Upper lobe of left lung (tissue), 6 donors: ENCODE measurements at regions not wholly inside any gene's neighbourhood (a gene's known extent, or its start where the extent isn't known, plus 50 kb on each side); places are given as distances from the start of the nearest gene placed in this dataset.
"Not testable (repeated sequence)": the region's sequence is repeated elsewhere in the genome, so short reads cannot be mapped to it uniquely, and the experiment has no call there.

Source experiments
- ATAC-seq, 2 donors: fragments of 200-7000 bp; cut with Tn5 transposase; one replicate each; pipeline ENCODE4 v1.9.1; 2022; ENCODE audit warnings: mild to moderate bottlenecking in 2 of 2, moderate library complexity in 2 of 2; ENCODE audit not compliant: low FRiP score in 2 of 2
- DNase-seq, 2 donors: peaks; one replicate each; pipeline ENCODE4 v3.0.0-alpha.2; 2019 to 2020
- H3K27ac ChIP-seq, 4 donors: fragments of 200-600 bp; sonication (generic); one replicate each; pipeline ENCODE4 v1.5.1; 2016 to 2019
- H3K27me3 ChIP-seq, 4 donors: fragments of 200-600 bp; sonication (generic); one replicate each; pipeline ENCODE4 v1.5.1; 2017 to 2019
- H3K36me3 ChIP-seq, 4 donors: fragments of 200-600 bp; sonication (generic); one replicate each; pipeline ENCODE4 v1.5.1; 2016 to 2019
- H3K4me1 ChIP-seq, 4 donors: fragments of 200-600 bp; sonication (generic); one replicate each; pipeline ENCODE4 v1.5.1; 2018 to 2019
- H3K4me3 ChIP-seq, 4 donors: fragments of 200-600 bp; sonication (generic); one replicate each; pipeline ENCODE4 v1.5.1; 2017 to 2019; ENCODE audit warnings: mild to moderate bottlenecking in 2 of 4, moderate library complexity in 1 of 4
- H3K9me3 ChIP-seq, 4 donors: fragments of 200-600 bp; sonication (generic); one replicate each; pipeline ENCODE4 v1.5.1; 2018 to 2019
- EP300 ChIP-seq, 4 donors: sonication (generic); formaldehyde crosslinking; IDR thresholded peaks; one replicate each; pipeline ENCODE4 v1.5.1; 2017; ENCODE audit warnings: antibody characterized with exemption in 4 of 4, control low read depth in 2 of 4
- POLR2A ChIP-seq, 4 donors: fragments of 450-650 bp; IDR thresholded peaks; one replicate each; pipeline ENCODE4 v1.5.1; 2016 to 2017; ENCODE audit warnings: antibody characterized with exemption in 4 of 4, mild to moderate bottlenecking in 2 of 4
- POLR2AphosphoS5 ChIP-seq, 2 donors: sonication (generic); formaldehyde crosslinking; IDR thresholded peaks; one replicate each; pipeline ENCODE4 v1.5.1; 2017; ENCODE audit warnings: antibody characterized with exemption in 2 of 2
- WGBS, 2 donors: methylation state at CpG; one replicate each; pipeline ENCODE4 v1.1.5; 2017 to 2018; 5-methylcytosine and 5-hydroxymethylcytosine counted together
- TF ChIP-seq, protein P1 (sequence below), 6 experiments: fragments of 450-650 bp in 4 of 6; fragments of 200-600 bp in 2 of 6; sonication (generic) in 2 of 6; IDR thresholded peaks; one replicate each; pipeline ENCODE4 v1.5.1; 2016 to 2019; ENCODE audit warnings: antibody characterized with exemption in 6 of 6
- donor health status: DM: no; HTN: no; CAD: no; lungs with moderate emphysema.
- donor health status: DM: no; HTN: yes; CAD: no; lungs with severe emphysema.

DNA sequence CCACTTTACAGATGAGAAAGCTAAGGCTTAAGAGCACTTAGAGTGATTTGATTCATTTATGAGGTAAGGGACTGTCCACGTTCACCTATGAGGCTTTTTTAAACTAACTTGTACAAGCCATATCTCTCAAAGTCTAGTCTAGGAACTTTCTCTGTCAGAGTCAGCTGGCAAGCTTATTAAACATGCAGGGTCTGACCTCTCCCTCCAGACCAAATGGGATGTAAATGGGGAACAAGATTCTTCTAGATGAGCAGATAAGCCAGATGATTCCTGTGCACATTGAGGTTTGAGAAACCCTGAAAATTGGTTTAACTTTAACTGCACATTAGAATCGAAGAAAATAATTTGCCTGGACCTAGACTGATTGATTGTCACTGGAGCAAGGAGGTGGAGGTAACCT lies 160.0 kb upstream of the SPRY1 start:
- H3K27ac ChIP-seq = no peak overlapping the region
- DNase-seq (no peak), ATAC-seq (no peak)
- WGBS, 2 donors = 74 to 87% methylated on average over 2 of the region's 2 CpGs
- no peaks in the 10 kb centered on the region for H3K27me3 ChIP-seq
- peaks cover 0 to 5% (median 2%) of the 10 kb centered on the region in 4 donors for H3K4me1 ChIP-seq
- no peaks in the 10 kb centered on the region for H3K9me3 ChIP-seq
- no peak overlapping the region for H3K4me3 ChIP-seq
- TF ChIP-seq EP300 (IDR thresholded peaks at IDR 0.05) = no peak
- TF ChIP-seq POLR2AphosphoS5 (IDR thresholded peaks at IDR 0.05) = no peak
- TF ChIP-seq, protein P1, sequence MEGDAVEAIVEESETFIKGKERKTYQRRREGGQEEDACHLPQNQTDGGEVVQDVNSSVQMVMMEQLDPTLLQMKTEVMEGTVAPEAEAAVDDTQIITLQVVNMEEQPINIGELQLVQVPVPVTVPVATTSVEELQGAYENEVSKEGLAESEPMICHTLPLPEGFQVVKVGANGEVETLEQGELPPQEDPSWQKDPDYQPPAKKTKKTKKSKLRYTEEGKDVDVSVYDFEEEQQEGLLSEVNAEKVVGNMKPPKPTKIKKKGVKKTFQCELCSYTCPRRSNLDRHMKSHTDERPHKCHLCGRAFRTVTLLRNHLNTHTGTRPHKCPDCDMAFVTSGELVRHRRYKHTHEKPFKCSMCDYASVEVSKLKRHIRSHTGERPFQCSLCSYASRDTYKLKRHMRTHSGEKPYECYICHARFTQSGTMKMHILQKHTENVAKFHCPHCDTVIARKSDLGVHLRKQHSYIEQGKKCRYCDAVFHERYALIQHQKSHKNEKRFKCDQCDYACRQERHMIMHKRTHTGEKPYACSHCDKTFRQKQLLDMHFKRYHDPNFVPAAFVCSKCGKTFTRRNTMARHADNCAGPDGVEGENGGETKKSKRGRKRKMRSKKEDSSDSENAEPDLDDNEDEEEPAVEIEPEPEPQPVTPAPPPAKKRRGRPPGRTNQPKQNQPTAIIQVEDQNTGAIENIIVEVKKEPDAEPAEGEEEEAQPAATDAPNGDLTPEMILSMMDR (IDR thresholded peaks at IDR 0.05) = no peak
- TF ChIP-seq POLR2A (IDR thresholded peaks at IDR 0.05) = no peak
- H3K36me3 ChIP-seq = no peaks in the 10 kb centered on the region

DNA sequence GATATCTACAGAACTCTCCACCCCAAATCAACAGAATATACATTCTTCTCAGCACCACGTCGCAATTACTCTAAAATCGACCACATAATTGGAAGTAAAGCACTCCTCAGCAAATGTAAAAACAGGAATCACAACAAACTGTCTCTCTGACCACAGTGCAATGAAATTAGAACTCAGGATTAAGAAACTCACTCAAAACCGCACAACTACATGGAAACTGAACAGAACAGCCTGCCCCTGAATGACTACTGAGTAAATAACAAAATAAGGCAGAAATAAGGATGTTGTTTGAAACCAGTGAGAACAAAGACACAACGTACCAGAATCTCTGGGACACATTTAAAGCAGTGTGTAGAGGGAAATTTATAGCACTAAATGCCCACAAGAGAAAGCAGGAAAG lies 156.3 kb upstream of the SPRY1 start:
- not testable (repeated sequence) for H3K27me3 ChIP-seq, DNase-seq, H3K9me3 ChIP-seq, H3K4me1 ChIP-seq, H3K36me3 ChIP-seq, ATAC-seq, H3K4me3 ChIP-seq
- WGBS, 2 donors = 74 to 88% methylated on average over 5 of the region's 5 CpGs
- H3K27ac ChIP-seq = peak overlapping the region in 1 of 4 donors; percentile 2
- peak in 2 of 4 donors; percentile 13 to 35 for TF ChIP-seq EP300 (IDR thresholded peaks at IDR 0.05)

DNA sequence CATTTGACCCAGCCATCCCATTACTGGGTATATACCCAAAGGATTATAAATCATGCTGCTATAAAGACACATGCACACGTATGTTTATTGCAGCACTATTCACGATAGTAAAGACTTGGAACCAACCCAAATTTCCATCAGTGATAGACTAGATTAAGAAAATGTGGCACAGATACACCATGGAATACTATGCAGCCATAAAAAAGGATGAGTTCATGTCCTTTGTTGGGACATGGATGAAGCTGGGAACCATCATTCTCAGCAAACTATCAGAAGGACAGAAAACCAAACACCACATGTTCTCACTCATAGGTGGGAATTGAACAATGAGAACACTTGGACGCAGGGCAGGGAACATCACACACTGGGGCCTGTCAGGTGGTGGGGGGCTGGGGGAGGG lies 153.4 kb upstream of the SPRY1 start:
- H3K36me3 ChIP-seq, H3K4me3 ChIP-seq, H3K27ac ChIP-seq, H3K27me3 ChIP-seq, H3K9me3 ChIP-seq, H3K4me1 ChIP-seq, ATAC-seq, DNase-seq: not testable (repeated sequence)
- 93 to 96% methylated on average over 3 of the region's 3 CpGs for WGBS, 2 donors

DNA sequence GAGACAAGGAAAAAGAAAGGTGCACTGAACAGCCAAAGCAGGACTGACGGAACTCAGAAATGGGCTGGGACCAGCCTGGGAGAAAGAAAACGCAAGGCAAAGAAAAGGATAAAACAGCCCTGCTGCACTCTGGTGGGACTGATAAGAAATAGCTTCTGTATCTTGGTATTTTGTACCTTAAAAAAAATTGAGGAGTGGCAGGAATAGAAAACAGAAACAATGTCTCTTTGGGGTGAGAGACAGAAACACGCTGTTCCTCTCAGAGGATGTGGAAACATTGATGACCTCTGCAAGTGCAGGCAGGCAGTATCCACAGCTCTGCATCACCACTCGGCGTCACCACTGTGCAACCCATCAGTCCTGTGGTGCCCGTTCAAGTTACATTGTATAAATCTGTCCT lies 152.5 kb upstream of the SPRY1 start:
- Histone ChIP-seq H3K36me3 (no peaks in the 10 kb centered on the region), H3K4me3 (no peak overlapping the region), H3K4me1 (peaks cover 0 to 16% (median 10%) of the 10 kb centered on the region in 4 donors), H3K27me3 (no peaks in the 10 kb centered on the region), H3K27ac (no peak overlapping the region), H3K9me3 (no peaks in the 10 kb centered on the region)
- 45 to 57% methylated on average over 6 of the region's 6 CpGs for WGBS, 2 donors
- DNase-seq = peak in 1 of 2 donors; percentile 76
- TF ChIP-seq POLR2AphosphoS5 (IDR thresholded peaks at IDR 0.05) (peak; percentile 15 to 37), POLR2A (IDR thresholded peaks at IDR 0.05) (no peak), EP300 (IDR thresholded peaks at IDR 0.05) (peak in 2 of 4 donors; percentile 47 to 82)
- TF ChIP-seq, protein P1 (IDR thresholded peaks at IDR 0.05) = no peak
- peak; percentile 59 to 72 for ATAC-seq

DNA sequence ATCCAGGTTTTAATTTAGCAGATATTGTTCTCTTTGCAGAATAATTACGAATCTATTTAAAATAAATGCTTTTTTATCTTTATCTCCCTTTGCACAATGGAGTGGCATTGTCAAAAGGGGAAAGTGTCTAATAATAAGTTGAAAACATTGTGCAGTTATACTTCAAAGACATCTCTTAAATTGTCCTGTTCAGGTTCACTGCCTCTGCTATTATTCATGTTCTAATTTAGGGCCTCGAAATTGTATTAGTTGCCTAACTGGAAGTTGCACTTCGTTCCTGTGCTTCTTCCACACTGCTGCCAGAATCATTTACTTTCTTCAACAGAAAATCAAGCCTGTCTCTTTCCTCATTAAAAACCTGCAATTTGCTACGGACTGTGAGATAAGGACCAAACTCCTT lies 150.5 kb upstream of the SPRY1 start:
- peaks cover 0 to 23% (median 17%) of the 10 kb centered on the region in 4 donors for H3K4me1 ChIP-seq
- H3K27ac ChIP-seq = no peak overlapping the region
- H3K27me3 ChIP-seq = no peaks in the 10 kb centered on the region
- 75 to 81% methylated on average over 4 of the region's 4 CpGs for WGBS, 2 donors
- H3K36me3 ChIP-seq = no peaks in the 10 kb centered on the region
- no peaks in the 10 kb centered on the region for H3K9me3 ChIP-seq
- ATAC-seq = no peak
- no peak overlapping the region for H3K4me3 ChIP-seq
- TF ChIP-seq, protein P1 (IDR thresholded peaks at IDR 0.05) = no peak
- TF ChIP-seq EP300 (IDR thresholded peaks at IDR 0.05) (no peak), POLR2AphosphoS5 (IDR thresholded peaks at IDR 0.05) (no peak), POLR2A (IDR thresholded peaks at IDR 0.05) (no peak)
- no peak for DNase-seq

DNA sequence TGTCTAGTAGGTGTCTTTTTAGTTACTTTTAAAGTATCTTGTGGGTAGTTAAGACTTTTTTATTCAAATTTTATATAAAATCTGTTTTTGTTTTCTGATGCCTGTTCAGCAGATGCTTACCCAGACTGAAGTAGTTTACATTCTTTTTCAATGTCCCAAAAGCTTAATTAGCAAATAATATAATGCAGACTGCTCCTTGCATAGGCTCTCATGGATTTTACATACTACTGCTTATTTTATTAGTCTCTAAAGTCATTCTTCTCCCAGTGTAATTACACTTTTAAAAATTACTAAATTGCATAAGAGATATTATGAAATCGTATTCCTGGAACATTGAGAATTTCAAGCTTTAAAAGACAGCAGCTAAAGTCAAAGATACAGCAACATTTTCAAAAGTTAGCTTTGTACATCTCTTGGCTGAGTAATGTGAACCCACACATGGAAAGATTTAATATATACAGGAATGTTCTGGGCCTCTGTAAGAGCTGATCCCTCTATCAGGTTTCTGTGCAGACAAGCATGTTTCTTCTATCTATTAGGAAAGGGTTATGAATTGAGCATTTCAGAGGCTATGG lies 148.4 kb upstream of the SPRY1 start:
- Histone ChIP-seq H3K9me3 (no peaks in the 10 kb centered on the region), H3K27me3 (no peaks in the 10 kb centered on the region), H3K27ac (no peak overlapping the region), H3K4me1 (peaks cover 0 to 23% (median 18%) of the 10 kb centered on the region in 4 donors), H3K4me3 (no peak overlapping the region), H3K36me3 (no peaks in the 10 kb centered on the region)
- WGBS, 2 donors = 56 to 67% methylated on average over 1 of the region's 1 CpG
- ATAC-seq (peak in 1 of 2 donors; percentile 64), DNase-seq (no peak)
- TF ChIP-seq POLR2A (IDR thresholded peaks at IDR 0.05) = no peak
- TF ChIP-seq, protein P1 (IDR thresholded peaks at IDR 0.05) = no peak
- TF ChIP-seq EP300 (IDR thresholded peaks at IDR 0.05) = no peak
- no peak for TF ChIP-seq POLR2AphosphoS5 (IDR thresholded peaks at IDR 0.05)
